GM21825 (cell line): ENCODE measurements at regions not wholly inside any gene's neighbourhood (a gene's known extent, or its start where the extent isn't known, plus 50 kb on each side); places are given as distances from the start of the nearest gene placed in this dataset.
A peak's percentile ranks its signal among the peaks of the same experiment; 100 is the strongest.
"Not testable (repeated sequence)": the region's sequence is repeated elsewhere in the genome, so short reads cannot be mapped to it uniquely, and the experiment has no call there.

Experiments
- ATAC-seq: cut with Tn5 transposase; IDR thresholded peaks from one replicate; pipeline ENCODE4 v1.9.1; 2021; ENCODE audit warnings: mild to moderate bottlenecking, moderate library complexity; ENCODE audit not compliant: unreplicated experiment

DNA sequence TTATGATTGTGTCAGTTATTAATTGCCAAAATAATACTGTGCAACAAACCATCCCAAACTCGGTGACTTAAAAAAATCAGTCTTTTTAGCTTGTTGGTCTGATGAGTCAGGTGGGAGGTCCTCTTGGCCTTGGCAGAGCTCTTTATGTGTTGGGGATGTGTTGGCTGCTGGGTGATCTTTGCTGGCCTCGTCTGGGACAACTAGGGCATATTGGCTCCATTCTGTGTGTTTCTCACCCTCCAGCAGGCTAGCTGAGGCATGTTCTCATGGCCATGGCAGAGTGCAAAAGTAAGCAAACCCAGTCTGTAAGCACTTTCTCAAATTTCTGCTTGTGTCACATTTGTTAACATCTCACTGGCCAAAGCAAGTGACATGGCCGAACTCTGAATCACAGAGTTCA is 251.6 kb downstream of the RPLP1 start:
- ATAC-seq, result no peak

GRCh38 chr15:69704700-69705099 is 252.1 kb downstream of the RPLP1 start:
- ATAC-seq, result no peak

- ATAC-seq, result no peak
Measured at GRCh38 chr15:69706353-69707097, 253.9 kb downstream of the RPLP1 start.

DNA sequence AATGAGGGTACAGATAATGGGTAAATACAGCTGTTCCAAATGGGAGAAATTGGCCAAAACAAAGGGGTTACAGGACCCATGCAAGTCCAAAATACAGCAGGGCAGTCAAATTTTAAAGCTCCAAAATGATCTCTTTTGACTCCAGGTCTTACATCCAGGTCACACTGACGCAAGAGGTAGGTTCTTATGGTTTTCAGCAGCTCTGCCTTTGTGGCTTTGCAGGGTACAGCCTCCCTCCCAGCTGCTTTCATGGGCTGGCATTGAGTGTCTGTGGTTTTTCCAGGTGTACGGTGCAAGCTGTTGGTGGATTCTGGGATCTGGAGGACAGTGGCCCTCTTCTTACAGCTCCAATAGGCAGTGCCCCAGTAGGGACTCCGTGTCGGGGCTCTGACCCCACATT is 254.6 kb downstream of the RPLP1 start:
- ATAC-seq, result not testable (repeated sequence)

- not testable (repeated sequence) for ATAC-seq
Measured at GRCh38 chr15:69708436-69709122, 256.0 kb downstream of the RPLP1 start.

- no peak for ATAC-seq
Measured at GRCh38 chr15:69712991-69713390, 260.4 kb downstream of the RPLP1 start.

DNA sequence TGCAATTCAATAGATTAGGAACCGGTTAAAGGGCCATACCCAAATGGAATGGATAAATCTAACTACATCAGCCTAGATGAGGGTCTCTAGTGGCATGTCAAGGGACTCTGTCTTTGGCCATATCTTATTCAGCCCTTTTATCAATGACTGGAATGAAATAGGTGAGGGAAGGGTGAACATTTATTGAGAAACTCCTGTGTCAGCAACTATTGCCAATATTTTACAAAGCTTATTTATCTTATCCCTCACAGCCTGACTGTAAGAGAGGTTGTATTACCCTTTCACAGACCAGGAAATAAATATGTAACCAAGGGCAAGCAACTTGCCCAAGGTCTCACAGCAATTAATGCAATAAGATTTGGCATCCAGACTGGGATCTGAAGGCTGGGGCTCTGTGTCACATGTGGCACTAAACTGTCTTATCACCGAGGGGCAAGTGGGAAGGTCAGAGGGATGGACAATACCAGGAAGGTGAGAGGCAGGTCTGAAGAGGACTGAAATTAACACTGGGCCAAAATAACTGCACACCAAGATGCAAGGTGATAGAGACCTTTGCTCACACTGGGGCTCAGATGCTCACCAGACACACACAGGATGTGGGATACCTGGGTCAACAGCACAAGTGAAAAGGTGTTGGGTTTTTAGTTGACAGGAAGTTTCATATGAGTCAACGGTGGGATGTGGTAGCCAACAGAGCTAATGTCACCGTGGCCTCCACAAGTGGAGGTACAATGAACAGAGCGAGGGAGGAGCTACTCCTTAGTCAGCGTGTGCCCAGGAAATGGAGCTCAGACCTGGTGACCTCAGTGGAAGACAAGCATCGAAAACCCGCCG is 261.3 kb downstream of the RPLP1 start:
- ATAC-seq, result peak; percentile 93

DNA sequence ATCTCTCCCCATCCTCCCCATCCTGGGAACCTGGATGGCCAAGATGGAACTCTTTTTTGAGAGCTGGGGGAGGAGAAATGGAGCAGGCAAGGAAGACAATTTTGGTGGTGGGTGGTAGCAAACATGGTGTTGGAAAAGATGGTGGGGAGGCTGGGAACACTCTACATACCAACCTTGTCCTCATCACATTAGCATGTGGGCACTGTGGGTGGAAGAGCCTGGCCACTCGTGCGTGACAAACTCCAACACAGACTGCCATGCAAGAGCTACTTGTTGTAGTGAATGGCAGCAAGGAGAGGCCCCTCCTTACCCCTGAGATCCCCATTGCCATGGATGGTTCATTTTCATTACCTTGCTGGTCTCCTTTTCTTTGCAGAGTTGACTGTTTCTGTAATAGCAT is 262.6 kb downstream of the RPLP1 start:
- no peak for ATAC-seq

DNA sequence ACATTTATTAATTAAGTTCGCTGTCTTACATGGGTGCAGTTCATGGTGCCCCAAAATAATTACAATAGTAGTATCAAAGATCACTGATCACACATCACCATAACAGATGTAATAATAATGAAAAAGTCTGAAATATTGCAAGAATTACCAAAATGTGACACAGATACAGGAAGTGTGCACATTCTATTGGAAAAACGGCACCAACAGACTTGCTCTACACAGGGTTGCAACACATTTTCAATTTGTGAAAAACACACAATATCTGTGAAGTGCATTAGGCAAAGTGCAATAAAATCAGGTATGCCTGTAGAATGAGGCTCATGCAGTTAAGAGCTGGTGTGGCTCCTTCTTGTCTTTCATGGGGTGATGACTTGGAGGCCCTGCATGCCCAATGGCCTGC is 265.8 kb downstream of the RPLP1 start:
- ATAC-seq, result no peak

DNA sequence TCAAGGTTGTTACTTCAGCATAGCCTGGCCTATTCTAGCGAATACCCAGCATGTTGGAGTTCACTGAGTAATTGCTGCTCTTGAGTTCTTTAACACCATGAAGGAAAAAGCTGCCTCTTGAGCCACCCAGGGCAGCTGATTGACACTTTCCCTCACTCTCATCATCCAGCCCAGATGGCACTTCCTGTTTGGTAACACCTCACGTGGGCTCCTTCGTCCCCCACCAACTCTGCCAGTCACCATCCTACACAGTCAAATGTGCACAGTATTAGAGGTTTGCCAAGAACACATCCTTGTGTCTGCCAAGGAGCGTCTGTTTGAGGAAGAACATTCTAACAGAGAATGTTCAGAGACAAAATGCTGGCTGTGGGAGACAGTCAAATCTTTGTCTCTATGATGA is 266.3 kb downstream of the RPLP1 start:
- ATAC-seq, result no peak

DNA sequence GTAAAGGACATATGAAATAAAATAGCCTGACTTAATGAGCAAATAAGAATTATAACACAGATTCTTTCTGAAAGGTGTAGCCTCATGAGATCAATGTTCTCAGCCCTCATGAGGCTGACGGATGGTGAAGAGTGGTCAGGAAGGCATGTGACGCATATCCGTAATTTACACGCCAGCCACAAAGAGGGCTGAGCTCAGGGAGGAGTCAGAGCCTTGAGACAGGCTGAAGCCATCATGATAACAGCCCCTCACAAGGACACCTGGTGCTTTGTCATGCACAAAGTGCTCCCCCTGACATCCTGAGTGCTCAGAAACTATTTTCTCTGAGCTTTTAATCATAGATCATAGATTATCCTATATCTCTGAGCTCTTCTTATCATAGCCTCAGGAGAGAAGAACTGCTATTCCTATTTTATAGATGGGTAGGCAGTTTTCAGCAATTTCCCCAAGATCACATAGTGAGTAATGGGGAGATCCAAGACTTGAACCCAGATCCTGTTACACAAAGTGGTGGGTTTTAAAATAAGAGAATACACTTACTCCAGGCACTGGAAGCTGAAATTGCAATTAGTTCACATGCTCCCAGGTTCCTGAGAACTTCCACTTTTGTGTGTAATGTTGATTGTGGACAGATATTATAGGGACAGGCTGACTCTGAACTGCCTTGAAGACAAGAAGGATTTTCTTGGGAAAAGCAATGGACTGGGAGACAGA is 267.1 kb downstream of the RPLP1 start:
- ATAC-seq, result no peak

DNA sequence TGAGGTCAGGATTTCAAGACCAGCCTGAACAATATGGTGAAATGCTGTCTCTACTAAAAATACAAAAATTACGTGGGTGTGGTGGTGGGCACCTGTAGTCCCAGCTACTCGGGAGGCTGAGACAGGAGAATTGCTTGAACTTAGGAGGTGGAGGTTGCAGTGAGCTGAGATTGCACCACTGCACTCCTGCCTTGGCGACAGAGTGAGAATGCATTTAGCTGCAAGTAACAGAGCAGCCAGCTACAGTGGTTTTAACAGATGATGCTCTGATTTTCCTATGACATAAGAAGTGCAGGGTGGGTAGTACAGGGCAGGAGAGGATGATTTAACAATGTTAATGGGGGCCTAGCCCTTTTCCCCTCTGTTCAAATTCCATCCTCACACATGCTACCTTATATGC is 267.9 kb downstream of the RPLP1 start:
- no peak for ATAC-seq

DNA sequence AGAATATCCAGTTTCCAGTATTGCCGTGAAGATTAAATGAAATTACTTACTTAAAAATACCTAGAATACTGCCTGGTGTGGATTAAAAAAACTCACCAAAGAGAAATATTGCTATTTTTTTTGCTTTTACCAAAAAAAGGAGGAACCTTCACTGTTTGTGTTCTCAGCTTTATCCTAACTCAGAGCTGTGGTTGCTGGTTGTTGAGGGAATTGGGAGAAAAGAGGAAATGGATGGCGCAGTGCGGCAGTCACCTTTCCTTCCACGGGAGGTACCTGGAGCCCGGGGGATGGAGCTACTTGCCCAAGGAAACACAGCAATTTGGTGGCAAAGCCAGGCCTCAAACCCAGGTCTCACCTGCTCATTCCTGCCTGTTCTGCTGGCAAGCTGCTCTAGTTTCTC is 270.3 kb downstream of the RPLP1 start:
- ATAC-seq, result no peak

DNA sequence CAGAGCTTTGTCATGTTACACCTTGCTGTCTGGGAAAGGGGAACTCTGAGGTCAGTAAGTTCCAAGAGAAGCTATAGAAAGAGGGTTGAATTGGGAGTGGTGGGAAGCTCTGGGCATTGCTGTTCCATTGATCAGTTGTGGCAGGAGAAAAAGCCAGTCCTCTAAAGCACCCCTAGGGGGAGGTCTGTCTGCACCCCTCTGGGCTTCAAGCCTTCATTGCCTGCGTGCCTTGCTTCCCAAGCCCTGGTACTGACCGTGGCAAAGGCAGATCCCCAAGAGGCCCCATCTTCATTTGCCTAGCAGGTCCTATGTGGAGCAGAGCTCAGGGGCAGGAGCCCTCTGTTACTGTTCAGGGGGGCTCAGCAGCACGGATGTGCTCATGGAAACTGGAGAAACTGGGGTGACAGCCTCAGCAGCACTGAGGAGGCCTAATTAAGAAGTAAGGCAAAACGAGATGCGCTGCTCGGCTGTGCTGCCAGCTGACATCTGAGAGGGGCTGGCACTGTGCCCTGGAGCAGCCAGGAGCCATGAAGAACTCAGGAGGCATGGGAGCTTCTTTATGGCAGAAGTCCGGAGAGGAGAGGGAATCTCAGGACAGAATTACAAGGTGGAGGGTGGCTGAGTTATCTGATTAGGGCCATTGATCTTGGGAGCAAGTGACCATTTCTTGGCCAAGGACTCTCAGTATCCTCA is 270.9 kb downstream of the RPLP1 start:
- ATAC-seq, result no peak

- no peak for ATAC-seq
Measured at GRCh38 chr15:69724333-69724732, 271.7 kb downstream of the RPLP1 start.

DNA sequence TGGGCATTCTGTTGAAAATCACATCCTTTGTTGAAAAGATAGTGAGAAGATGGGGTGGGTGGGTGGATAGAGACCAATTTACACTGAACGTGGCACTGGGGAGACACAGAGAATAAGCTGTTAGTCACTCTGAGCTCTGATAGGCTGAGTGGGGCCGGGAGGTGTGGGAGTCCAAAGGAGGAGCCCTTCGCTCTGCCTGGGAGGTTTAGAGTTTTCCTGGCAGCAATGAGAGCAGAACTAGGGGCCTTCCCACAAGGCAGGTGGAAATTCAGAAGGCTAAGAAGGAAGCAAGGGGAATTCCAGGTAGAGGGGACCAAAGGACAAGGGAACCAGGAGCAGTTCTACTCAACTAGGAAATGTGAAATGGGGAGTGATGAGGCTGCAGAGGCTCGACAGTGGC is 272.7 kb downstream of the RPLP1 start:
- ATAC-seq, result no peak

DNA sequence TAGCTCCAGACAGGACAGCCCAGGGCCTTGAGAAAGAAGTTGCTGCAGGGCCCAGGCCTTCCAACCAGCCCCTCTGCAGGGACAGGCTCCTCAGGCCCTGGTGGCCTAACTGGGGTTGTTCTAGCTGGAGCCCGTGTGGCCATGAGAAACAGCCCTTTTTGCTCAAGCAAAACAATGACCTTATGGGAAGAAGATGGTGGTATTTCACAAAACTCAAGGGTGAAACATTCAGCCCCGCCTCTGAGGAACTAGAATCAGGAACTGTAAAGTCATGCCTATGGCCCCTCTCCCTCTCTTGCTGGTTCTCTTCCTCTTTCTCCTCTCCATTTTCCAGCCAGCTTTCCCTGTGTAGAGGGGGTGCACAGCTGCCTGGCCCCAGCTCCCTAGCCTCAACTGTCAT is 273.3 kb downstream of the RPLP1 start:
- no peak for ATAC-seq

- no peak for ATAC-seq
Measured at GRCh38 chr15:69727121-69727924, 274.7 kb downstream of the RPLP1 start.

DNA sequence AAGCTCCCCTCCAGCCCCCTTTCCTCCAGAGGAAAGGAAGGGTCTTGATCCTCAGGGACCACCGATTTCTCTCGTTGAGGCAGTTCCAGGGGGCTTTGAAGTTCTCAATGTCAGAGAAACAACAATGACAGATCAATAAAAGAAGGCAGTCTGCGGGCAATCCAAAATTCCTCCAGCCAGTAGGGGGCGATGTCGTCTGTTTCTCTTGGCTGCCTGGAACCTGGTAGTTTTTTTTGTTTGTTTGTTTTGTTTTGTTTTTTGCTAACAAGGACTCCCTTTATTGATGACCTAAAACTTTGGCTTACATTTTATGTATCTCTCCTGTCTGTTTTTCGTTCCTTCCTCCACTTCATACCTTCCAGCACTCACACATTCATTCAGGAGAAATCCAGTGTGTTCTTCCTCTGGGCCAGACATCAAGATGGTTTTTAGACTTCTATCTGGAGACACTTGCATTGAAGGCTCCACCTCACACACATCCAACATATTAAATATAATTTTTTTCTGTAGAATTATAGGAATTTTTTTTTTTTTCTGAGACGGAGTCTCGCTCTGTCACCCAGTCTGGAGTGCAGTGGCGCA is 276.6 kb downstream of the RPLP1 start:
- ATAC-seq, result no peak
